A673 (cell line): ENCODE measurements at regions not wholly inside any gene's neighbourhood (a gene's known extent, or its start where the extent isn't known, plus 50 kb on each side); places are given as distances from the start of the nearest gene placed in this dataset.

Experiments
- BruUV-seq: library from RNA; stranded (reverse); fragments of 400-500 nt; replicated peaks from 2 replicates; lab custom pipeline; 2021; lab: Mats Ljungman, UMichigan
- CTCF ChIA-PET: fragments of 300-600 bp; sonication (Branson Sonifier 250); formaldehyde crosslinking; loops from one replicate; lab custom pipeline; 2022; ENCODE audit warnings: antibody characterized with exemption; lab: Charles Lee
- POLR2A ChIA-PET: fragments of 300-600 bp; sonication (Branson Sonifier 250); formaldehyde crosslinking; loops from one replicate; lab custom pipeline; 2022; ENCODE audit warnings: antibody characterized with exemption; ENCODE audit not compliant: low non-redundant PET; lab: Charles Lee
- DNase-seq: peaks from one replicate; pipeline ENCODE4 v3.0.0-alpha.2; 2015; ENCODE audit warnings: low spot score
- H3K27ac ChIP-seq: fragments of 200-600 bp; sonication (generic); 2 replicates; pipeline ENCODE4 v1.5.1; 2016; ENCODE audit warnings: mixed run types, low read depth, mild to moderate bottlenecking, mixed read lengths, antibody characterized with exemption, low read length; ENCODE audit not compliant: poor library complexity, severe bottlenecking
- H3K27me3 ChIP-seq: fragments of 200-600 bp; sonication (generic); replicated peaks from 2 replicates; pipeline ENCODE4 v1.6.1; 2017; ENCODE audit warnings: mixed run types, low read depth, mild to moderate bottlenecking, mixed read lengths, antibody characterized with exemption, low read length; ENCODE audit not compliant: insufficient read depth, poor library complexity
- H3K36me3 ChIP-seq: fragments of 200-600 bp; sonication (generic); 2 replicates; pipeline ENCODE4 v1.6.1; 2016; ENCODE audit warnings: mixed run types, mild to moderate bottlenecking, mixed read lengths, antibody characterized with exemption, low read length; ENCODE audit not compliant: insufficient read depth, poor library complexity, severe bottlenecking
- H3K4me1 ChIP-seq: fragments of 200-600 bp; sonication (generic); 2 replicates; pipeline ENCODE4 v1.6.1; 2017; ENCODE audit warnings: mixed run types, mild to moderate bottlenecking, mixed read lengths, antibody characterized with exemption, low read length; ENCODE audit not compliant: insufficient read depth, poor library complexity, severe bottlenecking
- H3K4me3 ChIP-seq: fragments of 200-600 bp; sonication (generic); 2 replicates; pipeline ENCODE4 v1.5.1; 2016; ENCODE audit warnings: low read depth, mixed run types, mild to moderate bottlenecking, mixed read lengths, low read length; ENCODE audit not compliant: poor library complexity, severe bottlenecking
- H3K9me3 ChIP-seq: fragments of 200-600 bp; sonication (generic); 2 replicates; pipeline ENCODE4 v1.6.1; 2016; ENCODE audit warnings: mixed run types, low read depth, mild to moderate bottlenecking, mixed read lengths, antibody characterized with exemption, low read length; ENCODE audit not compliant: poor library complexity, severe bottlenecking
- CTCF ChIP-seq: fragments of 300-800, 200-600 bp; sonication (generic); conservative IDR thresholded peaks from 2 replicates; pipeline ENCODE4 v1.5.1; 2017; ENCODE audit warnings: low read depth, mild to moderate bottlenecking, antibody characterized with exemption, low read length, moderate library complexity, mixed read lengths
- EZH2 ChIP-seq: fragments of 200-600 bp; sonication (generic); IDR thresholded peaks from 2 replicates; pipeline ENCODE4 v1.6.1; 2017; ENCODE audit warnings: borderline replicate concordance, low read depth, mild to moderate bottlenecking, mixed read lengths, antibody characterized with exemption, low read length; ENCODE audit not compliant: poor library complexity, severe bottlenecking
- intact Hi-C: fragments of 100-400 bp; cut with micrococcal nuclease; formaldehyde crosslinking; loops from one replicate; pipeline ENCODE4 v1.10.0; 2022; ENCODE audit not compliant: unreplicated experiment

GRCh38 chr16:51071326-51071725, 79.7 kb downstream of the SALL1 start:
- no TSS peak for BruUV-seq
- Histone ChIP-seq H3K27ac (no peak overlapping the region), H3K9me3 (no peaks in the 10 kb centered on the region), H3K36me3 (no peaks in the 10 kb centered on the region), H3K4me3 (no peak overlapping the region), H3K27me3 (peaks cover 71% of the 10 kb centered on the region), H3K4me1 (no peaks in the 10 kb centered on the region)
- POLR2A ChIA-PET: no interaction called here
- CTCF ChIA-PET: no interaction called here
- no peak for TF ChIP-seq EZH2
- no peak for TF ChIP-seq CTCF
- DNase-seq: no peak
- intact Hi-C loops: no loop called here

GRCh38 chr16:51067352-51067751, 83.7 kb downstream of the SALL1 start:
- ChIA-PET POLR2A (no interaction called here), CTCF (interaction anchor here (0.5 kb wide), 1 partner anchor 170 kb away, joined by 4 read pairs; no protein-coding TSS in a partner anchor)
- no peak for TF ChIP-seq CTCF
- no peak for TF ChIP-seq EZH2
- no TSS peak for BruUV-seq
- Histone ChIP-seq H3K27me3 (peaks cover 56% of the 10 kb centered on the region), H3K4me3 (no peak overlapping the region), H3K27ac (no peak overlapping the region), H3K9me3 (no peaks in the 10 kb centered on the region), H3K36me3 (no peaks in the 10 kb centered on the region), H3K4me1 (no peaks in the 10 kb centered on the region)
- no peak for DNase-seq
- intact Hi-C loops: no loop called here

- Histone ChIP-seq H3K27ac (no peak overlapping the region), H3K4me3 (no peak overlapping the region), H3K9me3 (no peaks in the 10 kb centered on the region), H3K4me1 (no peaks in the 10 kb centered on the region), H3K27me3 (peaks cover 67% of the 10 kb centered on the region), H3K36me3 (no peaks in the 10 kb centered on the region)
- intact Hi-C loops: no loop called here
- TF ChIP-seq EZH2: no peak
- TF ChIP-seq CTCF: no peak
- no peak for DNase-seq
- ChIA-PET POLR2A (no interaction called here), CTCF (no interaction called here)
- BruUV-seq: no TSS peak
Observed at GRCh38 chr16:51062039-51062438, 89.0 kb downstream of the SALL1 start.
